Activated B cell treated with CpG ODN at 0.5 μM for 24 hours (primary cell): ENCODE measurements at regions not wholly inside any gene's neighbourhood (a gene's known extent, or its start where the extent isn't known, plus 50 kb on each side); places are given as distances from the start of the nearest gene placed in this dataset.

ENCODE experiments used
- ATAC-seq: fragments of 200-7000 bp; cut with Tn5 transposase; one replicate; pipeline ENCODE4 v1.10.0; 2021; ENCODE audit warnings: low read depth, mild to moderate bottlenecking, moderate library complexity
- CTCF ChIA-PET: fragments of 350-600 bp; sonication (Branson Sonifier 250); formaldehyde crosslinking; loops from one replicate; lab custom pipeline; 2021; ENCODE audit warnings: antibody characterized with exemption; lab: Charles Lee
- POLR2A ChIA-PET: fragments of 350-600 bp; sonication (Branson Sonifier 250); formaldehyde crosslinking; loops from one replicate; lab custom pipeline; 2021; ENCODE audit warnings: antibody characterized with exemption; lab: Charles Lee
- DNase-seq: peaks from one replicate; pipeline ENCODE4 v3.0.0; 2022
- H3K27ac Mint-ChIP-seq: one replicate; pipeline ENCODE4 v1.8.0; 2020; ENCODE audit warnings: mixed read lengths
- H3K27me3 Mint-ChIP-seq: one replicate; pipeline ENCODE4 v1.8.0; 2021; ENCODE audit warnings: mixed read lengths
- H3K36me3 Mint-ChIP-seq: one replicate; pipeline ENCODE4 v1.8.0; 2021; ENCODE audit warnings: low read depth, mixed read lengths
- H3K4me1 Mint-ChIP-seq: one replicate; pipeline ENCODE4 v1.8.0; 2021; ENCODE audit warnings: mixed read lengths
- H3K4me3 Mint-ChIP-seq: one replicate; pipeline ENCODE4 v1.8.0; 2020; ENCODE audit warnings: mild to moderate bottlenecking, mixed read lengths
- H3K9me3 Mint-ChIP-seq: one replicate; pipeline ENCODE4 v1.8.0; 2020; ENCODE audit warnings: mixed read lengths
- intact Hi-C: fragments of 100-400 bp; cut with micrococcal nuclease; formaldehyde crosslinking; loops from one replicate; pipeline ENCODE4 v1.15.1; 2024
- TF ChIP-seq, protein P1 (sequence below): fragments of 200-600 bp; IDR thresholded peaks from one replicate; pipeline ENCODE4 v1.8.0; 2022; ENCODE audit warnings: antibody characterized with exemption, mild to moderate bottlenecking

DNA sequence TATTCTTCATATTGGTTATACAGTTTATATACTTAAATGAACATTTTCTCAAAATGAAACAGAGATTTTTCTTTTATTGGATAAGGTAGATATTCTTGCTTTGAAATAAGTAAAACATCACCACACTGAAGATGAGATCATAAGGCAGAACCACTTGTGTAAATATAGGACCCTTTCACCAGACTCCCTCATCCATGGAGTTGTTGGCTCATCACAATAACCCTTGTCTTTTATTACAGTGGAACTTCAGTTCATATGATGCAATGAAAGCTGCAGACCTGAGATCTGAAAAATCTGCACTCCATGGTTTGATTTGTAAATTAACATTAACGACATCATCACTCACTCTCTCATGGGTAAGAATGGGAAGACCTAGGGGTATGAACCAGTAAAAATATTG, 51.9 kb upstream of the DBX2 start:
- intact Hi-C loops, result no loop called here
- Mint-ChIP-seq H3K9me3 (no peaks in the 10 kb centered on the region), H3K27me3 (peaks cover 3% of the 10 kb centered on the region), H3K27ac (no peak overlapping the region), H3K36me3 (no peaks in the 10 kb centered on the region), H3K4me1 (no peaks in the 10 kb centered on the region), H3K4me3 (no peak overlapping the region)
- TF ChIP-seq, protein P1, sequence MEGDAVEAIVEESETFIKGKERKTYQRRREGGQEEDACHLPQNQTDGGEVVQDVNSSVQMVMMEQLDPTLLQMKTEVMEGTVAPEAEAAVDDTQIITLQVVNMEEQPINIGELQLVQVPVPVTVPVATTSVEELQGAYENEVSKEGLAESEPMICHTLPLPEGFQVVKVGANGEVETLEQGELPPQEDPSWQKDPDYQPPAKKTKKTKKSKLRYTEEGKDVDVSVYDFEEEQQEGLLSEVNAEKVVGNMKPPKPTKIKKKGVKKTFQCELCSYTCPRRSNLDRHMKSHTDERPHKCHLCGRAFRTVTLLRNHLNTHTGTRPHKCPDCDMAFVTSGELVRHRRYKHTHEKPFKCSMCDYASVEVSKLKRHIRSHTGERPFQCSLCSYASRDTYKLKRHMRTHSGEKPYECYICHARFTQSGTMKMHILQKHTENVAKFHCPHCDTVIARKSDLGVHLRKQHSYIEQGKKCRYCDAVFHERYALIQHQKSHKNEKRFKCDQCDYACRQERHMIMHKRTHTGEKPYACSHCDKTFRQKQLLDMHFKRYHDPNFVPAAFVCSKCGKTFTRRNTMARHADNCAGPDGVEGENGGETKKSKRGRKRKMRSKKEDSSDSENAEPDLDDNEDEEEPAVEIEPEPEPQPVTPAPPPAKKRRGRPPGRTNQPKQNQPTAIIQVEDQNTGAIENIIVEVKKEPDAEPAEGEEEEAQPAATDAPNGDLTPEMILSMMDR, result no peak
- ChIA-PET CTCF (no interaction called here), POLR2A (no interaction called here)
- ATAC-seq (no peak), DNase-seq (no peak)

DNA sequence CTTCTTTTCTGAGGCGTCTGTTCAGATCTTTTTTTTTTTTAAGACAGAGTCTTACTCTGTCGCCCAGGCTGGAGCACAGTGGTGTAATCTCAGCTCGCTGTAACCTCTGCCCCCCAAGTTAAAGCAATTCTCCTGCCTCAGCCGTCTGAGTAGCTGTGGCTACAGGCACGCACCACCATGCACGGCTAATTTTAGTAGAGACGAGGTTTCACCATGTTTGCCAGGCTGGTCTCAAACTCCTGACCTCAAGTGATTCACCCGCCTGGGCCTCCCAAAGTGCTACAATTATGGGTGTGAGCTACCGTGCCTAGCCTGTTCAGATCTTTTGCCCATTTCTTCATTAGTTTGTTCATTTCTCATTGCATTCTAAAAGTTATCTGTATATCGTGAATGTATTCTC, 55.1 kb upstream of the DBX2 start:
- intact Hi-C loops, result no loop called here
- Mint-ChIP-seq H3K4me3 (no peak overlapping the region), H3K27me3 (peaks cover 7% of the 10 kb centered on the region), H3K9me3 (peaks cover 2% of the 10 kb centered on the region), H3K36me3 (no peaks in the 10 kb centered on the region), H3K27ac (no peak overlapping the region), H3K4me1 (no peaks in the 10 kb centered on the region)
- DNase-seq (no peak), ATAC-seq (no peak)
- TF ChIP-seq, protein P1, result no peak
- POLR2A ChIA-PET, result no interaction called here
- CTCF ChIA-PET, result no interaction called here

DNA sequence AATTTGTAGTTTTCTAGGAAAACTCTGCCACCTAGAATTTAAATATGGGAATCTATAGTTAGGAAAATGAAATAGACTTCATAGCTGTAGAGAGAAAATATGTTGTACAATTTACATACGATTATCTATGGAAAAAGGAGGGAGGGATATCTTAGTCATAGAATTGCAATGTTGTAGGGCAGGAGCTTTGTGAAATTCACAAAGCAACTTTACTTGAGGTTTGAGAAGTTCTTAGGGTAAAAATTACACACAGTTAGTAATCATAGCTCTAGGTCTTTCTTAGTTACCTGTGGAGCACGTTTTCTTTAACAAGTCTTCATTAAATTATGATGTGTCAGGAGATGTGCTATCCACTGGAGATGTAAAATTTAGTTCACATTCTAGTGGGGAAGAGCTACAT, 61.4 kb upstream of the DBX2 start:
- no peaks in the 10 kb centered on the region for H3K4me1 Mint-ChIP-seq
- H3K36me3 Mint-ChIP-seq, result no peaks in the 10 kb centered on the region
- TF ChIP-seq, protein P1, result no peak
- H3K27me3 Mint-ChIP-seq, result peaks cover 7% of the 10 kb centered on the region
- H3K27ac Mint-ChIP-seq, result no peak overlapping the region
- intact Hi-C loops, result no loop called here
- ChIA-PET POLR2A (no interaction called here), CTCF (interaction anchor here (0.6 kb wide), 1 partner anchor 101 kb away, joined by 3 read pairs; no protein-coding TSS in a partner anchor)
- peaks cover 2% of the 10 kb centered on the region for H3K9me3 Mint-ChIP-seq
- H3K4me3 Mint-ChIP-seq, result no peak overlapping the region
- DNase-seq (no peak), ATAC-seq (no peak)

DNA sequence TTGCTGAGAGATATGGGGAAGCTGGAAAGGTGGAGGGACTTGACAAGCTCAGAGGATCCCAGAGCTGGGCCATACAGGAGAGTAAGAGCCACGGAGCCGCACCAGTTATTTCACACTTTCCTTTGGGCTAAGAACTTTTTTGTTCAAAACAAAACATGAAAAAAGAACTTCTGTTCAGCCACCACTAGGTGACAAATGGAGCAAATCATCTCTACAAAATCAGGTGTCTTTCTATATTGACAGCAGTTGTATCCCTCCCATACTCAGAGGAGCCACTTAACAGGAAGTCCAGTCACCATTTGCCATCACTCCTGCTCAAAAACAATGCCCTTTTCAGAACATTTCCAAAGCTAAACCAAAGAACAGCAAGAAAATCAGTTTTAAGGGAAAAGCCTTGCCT, 70.3 kb upstream of the DBX2 start:
- H3K4me1 Mint-ChIP-seq, result no peaks in the 10 kb centered on the region
- peaks cover 3% of the 10 kb centered on the region for H3K27me3 Mint-ChIP-seq
- ATAC-seq (no peak), DNase-seq (no peak)
- no peaks in the 10 kb centered on the region for H3K36me3 Mint-ChIP-seq
- intact Hi-C loops, result no loop called here
- no peak overlapping the region for H3K27ac Mint-ChIP-seq
- no peak overlapping the region for H3K4me3 Mint-ChIP-seq
- CTCF ChIA-PET, result no interaction called here
- TF ChIP-seq, protein P1, result no peak
- no peaks in the 10 kb centered on the region for H3K9me3 Mint-ChIP-seq
- POLR2A ChIA-PET, result no interaction called here

DNA sequence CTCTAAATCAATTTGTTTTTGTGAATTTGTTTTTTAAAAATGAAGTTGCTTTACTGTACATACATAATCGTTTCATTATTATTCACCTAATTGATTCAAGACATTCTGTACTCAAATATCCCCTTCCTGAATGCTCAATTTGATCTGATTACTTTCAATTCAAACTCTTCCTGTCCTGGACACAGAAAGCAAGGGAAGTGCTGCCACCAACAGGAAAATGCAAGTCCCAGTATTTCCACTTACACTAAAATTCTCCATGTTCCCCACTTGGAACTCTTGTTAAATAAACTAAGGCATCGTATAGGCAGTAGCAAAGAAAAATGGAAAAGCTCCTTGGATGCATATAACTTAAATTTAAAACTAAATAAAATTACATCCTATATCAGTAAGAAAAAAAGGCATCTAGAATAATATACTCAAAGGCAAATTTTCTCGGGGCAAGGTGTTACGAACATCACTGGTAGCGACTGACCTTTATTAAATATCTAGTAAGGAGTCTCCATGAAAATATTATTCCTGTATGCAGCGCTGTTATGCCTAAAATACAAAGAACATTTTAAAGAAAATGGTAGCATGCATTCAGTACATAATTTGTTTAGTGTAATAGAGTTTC, 72.0 kb upstream of the DBX2 start:
- H3K27me3 Mint-ChIP-seq, result peaks cover 11% of the 10 kb centered on the region
- CTCF ChIA-PET, result no interaction called here
- TF ChIP-seq, protein P1, result no peak

More for the DNA sequence above, 72.0 kb upstream of the DBX2 start:
- intact Hi-C loops, result no loop called here
- POLR2A ChIA-PET, result no interaction called here
- DNase-seq (no peak), ATAC-seq (no peak)
- Mint-ChIP-seq H3K4me3 (no peak overlapping the region), H3K4me1 (no peaks in the 10 kb centered on the region), H3K27ac (no peak overlapping the region), H3K36me3 (no peaks in the 10 kb centered on the region), H3K9me3 (no peaks in the 10 kb centered on the region)
